Smooth muscle cell (in vitro differentiated cells): ENCODE measurements at regions not wholly inside any gene's neighbourhood (a gene's known extent, or its start where the extent isn't known, plus 50 kb on each side); places are given as distances from the start of the nearest gene placed in this dataset.

ENCODE experiments used
- DNase-seq: peaks from one replicate; lab custom pipeline; 2025; ENCODE audit not compliant: unreplicated experiment; lab: John Stamatoyannopoulos, UW
- H2AFZ ChIP-seq: fragments of 200-600 bp; sonication (generic); 2 replicates; pipeline ENCODE4 v1.6.0; 2016; ENCODE audit warnings: antibody characterized with exemption, low read depth, mild to moderate bottlenecking
- H3F3A ChIP-seq: fragments of 200-600 bp; sonication (generic); 2 replicates; pipeline ENCODE4 v1.6.0; 2017; ENCODE audit warnings: antibody characterized with exemption, low read depth
- H3K27ac ChIP-seq: fragments of 200-600 bp; sonication (generic); 2 replicates; pipeline ENCODE4 v1.5.1; 2016; ENCODE audit warnings: low read depth, mild to moderate bottlenecking
- H3K27me3 ChIP-seq: fragments of 200-600 bp; sonication (generic); 2 replicates; pipeline ENCODE4 v1.6.1; 2016; ENCODE audit warnings: low read depth, mild to moderate bottlenecking
- H3K36me3 ChIP-seq: fragments of 200-600 bp; sonication (generic); 2 replicates; pipeline ENCODE4 v1.5.1; 2016; ENCODE audit warnings: low read depth
- H3K4me1 ChIP-seq: fragments of 200-600 bp; sonication (generic); 2 replicates; pipeline ENCODE4 v1.5.1; 2016; ENCODE audit warnings: low read depth
- H3K4me2 ChIP-seq: fragments of 200-600 bp; sonication (generic); 2 replicates; pipeline ENCODE4 v1.6.0; 2016; ENCODE audit warnings: mild to moderate bottlenecking
- H3K4me3 ChIP-seq: fragments of 200-600 bp; sonication (generic); 2 replicates; pipeline ENCODE4 v1.5.1; 2016; ENCODE audit warnings: mild to moderate bottlenecking
- H3K79me2 ChIP-seq: fragments of 200-600 bp; sonication (generic); 2 replicates; pipeline ENCODE4 v1.6.0; 2016; ENCODE audit warnings: low read depth, mild to moderate bottlenecking
- H3K9ac ChIP-seq: fragments of 200-600 bp; sonication (generic); 2 replicates; pipeline ENCODE4 v1.6.0; 2016; ENCODE audit warnings: low read depth
- H3K9me3 ChIP-seq: fragments of 200-600 bp; sonication (generic); replicated peaks from 2 replicates; pipeline ENCODE4 v1.5.1; 2016; ENCODE audit warnings: low read depth
- H4K20me1 ChIP-seq: fragments of 200-600 bp; sonication (generic); 2 replicates; pipeline ENCODE4 v1.6.0; 2016; ENCODE audit warnings: low read depth
- WGBS: methylation state at CpG from one replicate; pipeline ENCODE4 v1.1.7; 2016; ENCODE audit warnings: low lambda C conversion rate; 5-methylcytosine and 5-hydroxymethylcytosine counted together
- TF ChIP-seq, protein P1 (sequence below): fragments of 200-600 bp; sonication (generic); IDR thresholded peaks from 2 replicates; pipeline ENCODE4 v1.5.1; 2017; ENCODE audit warnings: borderline replicate concordance, mild to moderate bottlenecking, antibody characterized with exemption; ENCODE audit not compliant: insufficient read depth, poor library complexity, severe bottlenecking

GRCh38 chr6:142679907-142680700 lies 264.9 kb downstream of the HIVEP2 start:
- no peaks in the 10 kb centered on the region for H3F3A ChIP-seq
- no peak overlapping the region for H3K27ac ChIP-seq
- no peak overlapping the region for H2AFZ ChIP-seq
- no peaks in the 10 kb centered on the region for H3K79me2 ChIP-seq
- no peak overlapping the region for H3K9ac ChIP-seq
- peaks cover 9% of the 10 kb centered on the region for H3K27me3 ChIP-seq
- no peak overlapping the region for H3K4me3 ChIP-seq
- TF ChIP-seq, protein P1, sequence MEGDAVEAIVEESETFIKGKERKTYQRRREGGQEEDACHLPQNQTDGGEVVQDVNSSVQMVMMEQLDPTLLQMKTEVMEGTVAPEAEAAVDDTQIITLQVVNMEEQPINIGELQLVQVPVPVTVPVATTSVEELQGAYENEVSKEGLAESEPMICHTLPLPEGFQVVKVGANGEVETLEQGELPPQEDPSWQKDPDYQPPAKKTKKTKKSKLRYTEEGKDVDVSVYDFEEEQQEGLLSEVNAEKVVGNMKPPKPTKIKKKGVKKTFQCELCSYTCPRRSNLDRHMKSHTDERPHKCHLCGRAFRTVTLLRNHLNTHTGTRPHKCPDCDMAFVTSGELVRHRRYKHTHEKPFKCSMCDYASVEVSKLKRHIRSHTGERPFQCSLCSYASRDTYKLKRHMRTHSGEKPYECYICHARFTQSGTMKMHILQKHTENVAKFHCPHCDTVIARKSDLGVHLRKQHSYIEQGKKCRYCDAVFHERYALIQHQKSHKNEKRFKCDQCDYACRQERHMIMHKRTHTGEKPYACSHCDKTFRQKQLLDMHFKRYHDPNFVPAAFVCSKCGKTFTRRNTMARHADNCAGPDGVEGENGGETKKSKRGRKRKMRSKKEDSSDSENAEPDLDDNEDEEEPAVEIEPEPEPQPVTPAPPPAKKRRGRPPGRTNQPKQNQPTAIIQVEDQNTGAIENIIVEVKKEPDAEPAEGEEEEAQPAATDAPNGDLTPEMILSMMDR, result no peak
- H3K4me2 ChIP-seq, result no peak overlapping the region
- H3K9me3 ChIP-seq, result no peaks in the 10 kb centered on the region
- no peak for DNase-seq
- H4K20me1 ChIP-seq, result no peaks in the 10 kb centered on the region
- 85% methylated on average over 4 of the region's 4 CpGs for WGBS
- no peaks in the 10 kb centered on the region for H3K36me3 ChIP-seq
- H3K4me1 ChIP-seq, result no peaks in the 10 kb centered on the region

DNA sequence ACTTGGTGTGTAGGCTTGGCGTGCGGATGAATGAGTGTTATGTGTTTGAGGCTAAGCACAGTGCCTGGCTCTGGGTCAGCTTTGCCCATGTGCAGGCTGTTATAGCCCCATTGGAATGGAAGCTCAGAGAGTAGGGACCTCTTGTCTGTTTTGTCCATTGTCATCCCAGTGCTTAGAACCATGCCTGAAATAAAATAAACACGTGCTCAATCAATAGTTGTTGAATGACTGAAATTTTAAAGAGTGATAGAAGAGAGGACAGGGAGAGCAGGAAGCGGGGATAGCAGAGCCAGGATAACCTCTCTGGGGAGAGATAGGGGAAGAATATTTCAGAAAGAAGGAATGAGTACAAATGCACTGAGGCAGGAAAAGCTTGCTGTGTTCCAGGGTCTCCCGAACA lies 263.9 kb downstream of the HIVEP2 start:
- Histone ChIP-seq H4K20me1 (no peaks in the 10 kb centered on the region), H3K9me3 (no peaks in the 10 kb centered on the region), H3K79me2 (no peaks in the 10 kb centered on the region), H3K27me3 (peaks cover 7% of the 10 kb centered on the region), H3K36me3 (no peaks in the 10 kb centered on the region), H3K9ac (no peak overlapping the region), H3K27ac (no peak overlapping the region), H3K4me1 (no peaks in the 10 kb centered on the region), H3F3A (no peaks in the 10 kb centered on the region), H2AFZ (no peak overlapping the region), H3K4me3 (no peak overlapping the region), H3K4me2 (no peak overlapping the region)
- DNase-seq, result no peak
- WGBS, result 91% methylated on average over 5 of the region's 5 CpGs
- TF ChIP-seq, protein P1, result no peak

DNA sequence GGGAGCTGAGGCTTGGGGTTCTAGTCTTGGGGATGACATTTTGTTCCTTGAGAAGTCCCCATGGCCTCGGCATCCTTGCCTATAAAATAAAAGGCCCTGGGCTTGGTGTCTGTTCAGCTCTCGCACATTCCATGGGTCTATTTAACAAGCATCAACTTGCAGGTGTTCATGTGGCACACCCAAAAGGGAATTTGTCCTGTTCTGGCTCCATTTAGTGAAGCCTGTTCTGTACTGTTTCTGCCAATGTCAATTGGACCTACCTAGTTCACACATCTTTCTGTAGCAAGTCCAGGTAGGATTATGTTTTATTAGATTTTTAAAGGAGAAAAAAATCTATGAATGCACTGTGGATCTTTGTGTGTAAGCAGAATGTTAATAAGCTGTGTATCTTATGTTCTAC lies 262.0 kb downstream of the HIVEP2 start:
- no peak overlapping the region for H3K9ac ChIP-seq
- no peak overlapping the region for H3K4me2 ChIP-seq
- H3K4me3 ChIP-seq, result no peak overlapping the region
- no peaks in the 10 kb centered on the region for H3K36me3 ChIP-seq
- H4K20me1 ChIP-seq, result no peaks in the 10 kb centered on the region
- no peak overlapping the region for H3K27ac ChIP-seq
- no peaks in the 10 kb centered on the region for H3K27me3 ChIP-seq
- no peaks in the 10 kb centered on the region for H3K79me2 ChIP-seq
- no peak for DNase-seq
- H3K9me3 ChIP-seq, result no peaks in the 10 kb centered on the region
- H2AFZ ChIP-seq, result no peak overlapping the region
- H3F3A ChIP-seq, result no peaks in the 10 kb centered on the region
- WGBS, result 63% methylated on average over 2 of the region's 2 CpGs
- TF ChIP-seq, protein P1, result no peak
- H3K4me1 ChIP-seq, result no peaks in the 10 kb centered on the region

DNA sequence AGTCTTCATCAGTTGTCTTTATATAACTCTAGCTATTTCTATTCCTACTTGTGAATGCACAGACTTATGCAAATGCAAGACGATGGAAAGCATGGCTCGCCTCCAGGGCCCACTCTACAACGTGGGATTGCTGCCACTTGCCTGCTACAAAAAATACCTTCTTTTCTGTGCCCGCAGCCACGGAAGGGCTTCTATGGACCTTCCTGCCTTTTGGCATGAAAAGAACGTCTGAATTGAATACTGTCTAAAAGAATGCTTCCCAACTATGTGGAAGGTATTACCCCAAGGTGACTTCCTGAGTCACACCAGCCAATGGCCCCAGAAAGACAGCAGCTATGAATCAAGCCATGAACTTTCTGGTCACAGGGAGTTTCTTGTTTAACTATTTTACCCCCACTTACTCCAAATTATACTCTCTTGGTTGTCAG lies 261.2 kb downstream of the HIVEP2 start:
- no peaks in the 10 kb centered on the region for H4K20me1 ChIP-seq
- H3K27ac ChIP-seq, result no peak overlapping the region
- DNase-seq, result no peak
- no peak overlapping the region for H2AFZ ChIP-seq
- H3K36me3 ChIP-seq, result no peaks in the 10 kb centered on the region
- H3K9ac ChIP-seq, result no peak overlapping the region
- H3K79me2 ChIP-seq, result no peaks in the 10 kb centered on the region
- TF ChIP-seq, protein P1, result no peak
- no peaks in the 10 kb centered on the region for H3K27me3 ChIP-seq
- H3K9me3 ChIP-seq, result no peaks in the 10 kb centered on the region
- no peak overlapping the region for H3K4me2 ChIP-seq
- WGBS, result 67% methylated on average over 6 of the region's 6 CpGs
- H3K4me3 ChIP-seq, result no peak overlapping the region
- no peaks in the 10 kb centered on the region for H3F3A ChIP-seq
- no peaks in the 10 kb centered on the region for H3K4me1 ChIP-seq
